SK-N-MC (cell line): ENCODE measurements at regions not wholly inside any gene's neighbourhood (a gene's known extent, or its start where the extent isn't known, plus 50 kb on each side); places are given as distances from the start of the nearest gene placed in this dataset.

Experiments
- EZH2 ChIP-seq: fragments of 200-600 bp; sonication (generic); IDR thresholded peaks from one replicate; pipeline ENCODE4 v1.6.1; 2017; ENCODE audit warnings: antibody characterized with exemption
- FOXP2 ChIP-seq: optimal IDR thresholded peaks from 2 replicates; pipeline ENCODE3; 2011; ENCODE audit warnings: mild to moderate bottlenecking, moderate library complexity; ENCODE audit not compliant: insufficient read depth; ENCODE audit errors: extremely low read length, control extremely low read depth
- POLR2AphosphoS5 ChIP-seq: IDR thresholded peaks from 2 replicates; pipeline ENCODE4 v1.6.1; 2012; ENCODE audit warnings: mild to moderate bottlenecking, low read depth, low read length, borderline replicate concordance

GRCh38 chr6:25012657-25013056, 76.9 kb upstream of the RIPOR2 start:
- TF ChIP-seq POLR2AphosphoS5 (no peak), EZH2 (no peak), FOXP2 (no peak)
